ENCODE measurements at regions not wholly inside any gene's neighbourhood (a gene's known extent, or its start where the extent isn't known, plus 50 kb on each side); places are given as distances from the start of the nearest gene placed in this dataset.

GRCh38 chr2:45180779-45181178 is 171.5 kb upstream of the SIX2 start:
- no peak overlapping the region for H3K4me3 ChIP-seq (ENCODE audit: low read depth, low read length)

- no peak overlapping the region for H3K4me3 ChIP-seq (ENCODE audit: low read depth, low read length)
Observed at GRCh38 chr2:45180033-45180746, 170.9 kb upstream of the SIX2 start.

GRCh38 chr2:45178854-45179253 is 169.6 kb upstream of the SIX2 start:
- H3K4me3 ChIP-seq (ENCODE audit: low read depth, low read length), result no peak overlapping the region

- H3K4me3 ChIP-seq (ENCODE audit: low read depth, low read length), result no peak overlapping the region
Observed at GRCh38 chr2:45178359-45178758, 169.1 kb upstream of the SIX2 start.

GRCh38 chr2:45177870-45178269 is 168.6 kb upstream of the SIX2 start:
- no peak overlapping the region for H3K4me3 ChIP-seq (ENCODE audit: low read depth, low read length)

- H3K4me3 ChIP-seq (ENCODE audit: low read depth, low read length), result no peak overlapping the region
Observed at GRCh38 chr2:45176390-45176789, 167.1 kb upstream of the SIX2 start.

GRCh38 chr2:45173513-45173912 is 164.3 kb upstream of the SIX2 start:
- no peak overlapping the region for H3K4me3 ChIP-seq (ENCODE audit: low read depth, low read length)

GRCh38 chr2:45172760-45173392 is 163.6 kb upstream of the SIX2 start:
- no peak overlapping the region for H3K4me3 ChIP-seq (ENCODE audit: low read depth, low read length)

- no peak overlapping the region for H3K4me3 ChIP-seq (ENCODE audit: low read depth, low read length)
Observed at GRCh38 chr2:45172142-45172541, 162.9 kb upstream of the SIX2 start.

- no peak overlapping the region for H3K4me3 ChIP-seq (ENCODE audit: low read depth, low read length)
Observed at GRCh38 chr2:45171136-45171501, 161.9 kb upstream of the SIX2 start.

- peak overlapping the region; percentile 52 for H3K4me3 ChIP-seq (ENCODE audit: low read depth, low read length)
Observed at GRCh38 chr2:45170191-45171135, 161.2 kb upstream of the SIX2 start.

- H3K4me3 ChIP-seq (ENCODE audit: low read depth, low read length), result peak overlapping the region; percentile 52
Observed at GRCh38 chr2:45169339-45170190, 160.3 kb upstream of the SIX2 start.

GRCh38 chr2:45168711-45169338 is 159.6 kb upstream of the SIX2 start:
- H3K4me3 ChIP-seq (ENCODE audit: low read depth, low read length), result peak overlapping the region; percentile 17

- no peak overlapping the region for H3K4me3 ChIP-seq (ENCODE audit: low read depth, low read length)
Observed at GRCh38 chr2:45167920-45168629, 158.8 kb upstream of the SIX2 start.

GRCh38 chr2:45166229-45166890 is 157.1 kb upstream of the SIX2 start:
- H3K4me3 ChIP-seq (ENCODE audit: low read depth, low read length), result no peak overlapping the region

GRCh38 chr2:45162711-45163110 is 153.5 kb upstream of the SIX2 start:
- no peak overlapping the region for H3K4me3 ChIP-seq (ENCODE audit: low read depth, low read length)

- H3K4me3 ChIP-seq (ENCODE audit: low read depth, low read length), result no peak overlapping the region
Observed at GRCh38 chr2:45156605-45157004, 147.4 kb upstream of the SIX2 start.

GRCh38 chr2:45154606-45155155 is 145.4 kb upstream of the SIX2 start:
- H3K4me3 ChIP-seq (ENCODE audit: low read depth, low read length), result no peak overlapping the region

- no peak overlapping the region for H3K4me3 ChIP-seq (ENCODE audit: low read depth, low read length)
Observed at GRCh38 chr2:45154144-45154543, 144.9 kb upstream of the SIX2 start.
